H1 (cell line): ENCODE measurements at regions not wholly inside any gene's neighbourhood (a gene's known extent, or its start where the extent isn't known, plus 50 kb on each side); places are given as distances from the start of the nearest gene placed in this dataset.
A peak's percentile ranks its signal among the peaks of the same experiment; 100 is the strongest.

ENCODE experiments used
- CTCF ChIA-PET: fragments of 300-600 bp; sonication (Branson Sonifier 250); formaldehyde crosslinking; loops from one replicate; lab custom pipeline; 2021; ENCODE audit not compliant: partially characterized antibody; lab: Charles Lee
- POLR2A ChIA-PET: fragments of 300-600 bp; sonication (Branson Sonifier 250); formaldehyde crosslinking; loops from one replicate; lab custom pipeline; 2021; ENCODE audit warnings: inconsistent platforms; ENCODE audit not compliant: partially characterized antibody; lab: Charles Lee
- DNase-seq, 2 experiments: peaks; one replicate each; pipeline versions ENCODE4 v3.0.0 to v3.0.0-alpha.2; 2010 to 2022; ENCODE audit warnings: low spot score in 2 of 2, low read depth in 1 of 2, mixed read lengths in 1 of 2
- FAIRE-seq: peaks from 2 replicates; lab custom pipeline; 2011; peaks lifted over from hg19 to GRCh38; lab: Jason Lieb, UNC
- H2AFZ ChIP-seq: 2 replicates; pipeline ENCODE4 v1.8.1; 2012; ENCODE audit warnings: low read length, inconsistent platforms
- H2AK5ac ChIP-seq: 2 replicates; pipeline ENCODE4 v1.6.1; 2013; ENCODE audit warnings: low read depth, low read length
- H2BK120ac ChIP-seq: replicated peaks from 2 replicates; pipeline ENCODE3; 2013; ENCODE audit warnings: low read depth, low read length, inconsistent platforms
- H2BK12ac ChIP-seq: 2 replicates; pipeline ENCODE4 v1.6.1; 2013; ENCODE audit warnings: low read depth, low read length
- H2BK15ac ChIP-seq: 2 replicates; pipeline ENCODE4 v1.6.1; 2013; ENCODE audit warnings: low read length
- H2BK20ac ChIP-seq: 2 replicates; pipeline ENCODE4 v1.6.1; 2013; ENCODE audit warnings: low read length
- H2BK5ac ChIP-seq: 2 replicates; pipeline ENCODE4 v1.6.1; 2013; ENCODE audit warnings: low read depth, low read length
- H3K14ac ChIP-seq: 2 replicates; pipeline ENCODE4 v1.6.1; 2013; ENCODE audit warnings: inconsistent platforms; ENCODE audit not compliant: insufficient read length
- H3K18ac ChIP-seq: 2 replicates; pipeline ENCODE4 v1.6.1; 2013; ENCODE audit warnings: low read length; ENCODE audit errors: extremely low read depth
- H3K23ac ChIP-seq: 2 replicates; pipeline ENCODE4 v1.6.1; 2013; ENCODE audit warnings: inconsistent platforms; ENCODE audit not compliant: insufficient read length
- H3K23me2 ChIP-seq: 2 replicates; pipeline ENCODE4 v1.6.1; 2013; ENCODE audit warnings: low read depth, low read length
- H3K27ac ChIP-seq: 2 replicates; pipeline ENCODE4 v1.6.1; 2011; ENCODE audit warnings: low read depth, low read length, inconsistent platforms
- H3K27me3 ChIP-seq, 4 experiments: replicated peaks in 1 of 4; 1 replicate in 1 of 4; 2 replicates in 3 of 4; pipeline versions ENCODE4 v1.6.1 to v1.8.1; 2011 to 2013; ENCODE audit warnings: low read length in 3 of 4, mild to moderate bottlenecking in 3 of 4, inconsistent platforms in 2 of 4, mixed read lengths in 2 of 4, moderate library complexity in 1 of 4; ENCODE audit not compliant: control insufficient read depth in 3 of 4, insufficient read depth in 3 of 4; ENCODE audit errors: extremely low read depth in 1 of 4
- H3K36me3 ChIP-seq, 4 experiments: 2 replicates each; pipeline versions ENCODE4 v1.6.1 to v1.8.1; 2011 to 2013; ENCODE audit warnings: mild to moderate bottlenecking in 4 of 4, low read length in 3 of 4, moderate library complexity in 2 of 4, control low read depth in 1 of 4, inconsistent platforms in 1 of 4; ENCODE audit not compliant: insufficient read depth in 4 of 4, control insufficient read depth in 2 of 4
- H3K4ac ChIP-seq: replicated peaks from 2 replicates; pipeline ENCODE3; 2013; ENCODE audit warnings: low read length, low read depth, mixed read lengths, inconsistent platforms; ENCODE audit not compliant: insufficient read length
- H3K4me1 ChIP-seq, 4 experiments: replicated peaks in 1 of 4; 1 replicate in 1 of 4; 2 replicates in 3 of 4; pipeline versions ENCODE4 v1.6.1 to v1.8.1; 2011 to 2013; ENCODE audit warnings: low read length in 3 of 4, inconsistent platforms in 2 of 4, mixed read lengths in 1 of 4; ENCODE audit not compliant: insufficient read depth in 4 of 4, control insufficient read depth in 3 of 4
- H3K4me2 ChIP-seq, 2 experiments: 2 replicates each; pipeline versions ENCODE4 v1.6.1 to v1.8.1; 2011 to 2013; ENCODE audit warnings: low read depth in 2 of 2, low read length in 2 of 2, control low read depth in 1 of 2, inconsistent platforms in 1 of 2, mild to moderate bottlenecking in 1 of 2; ENCODE audit not compliant: insufficient read depth in 1 of 2
- H3K4me3 ChIP-seq, 4 experiments: fragments of 200-600, 300-600 bp in 1 of 4; sonication (generic), shearing (Covaris generic), sonication (Bioruptor Twin) in 1 of 4; 2 replicates each; pipeline versions ENCODE4 v1.5.1 to v1.8.1; 2011 to 2016; ENCODE audit warnings: low read length in 4 of 4, low read depth in 3 of 4, control low read depth in 2 of 4, inconsistent platforms in 2 of 4, mild to moderate bottlenecking in 2 of 4, mixed read lengths in 1 of 4, moderate library complexity in 1 of 4; ENCODE audit not compliant: insufficient read depth in 2 of 4; ENCODE audit errors: extremely low read depth in 1 of 4
- H3K56ac ChIP-seq: replicated peaks from 2 replicates; pipeline ENCODE3; 2013; ENCODE audit warnings: low read depth, mild to moderate bottlenecking, mixed read lengths, low read length, inconsistent platforms; ENCODE audit not compliant: insufficient read length
- H3K79me1 ChIP-seq: 2 replicates; pipeline ENCODE4 v1.6.1; 2013; ENCODE audit warnings: low read depth, low read length, control low read depth
- H3K79me2 ChIP-seq, 2 experiments: 2 replicates each; pipeline versions ENCODE4 v1.6.1 to v1.8.1; 2012 to 2013; ENCODE audit warnings: low read length in 2 of 2, mild to moderate bottlenecking in 2 of 2, inconsistent platforms in 1 of 2; ENCODE audit not compliant: insufficient read depth in 2 of 2, control insufficient read depth in 1 of 2
- H3K9ac ChIP-seq, 4 experiments: replicated peaks in 1 of 4; 1 replicate in 1 of 4; 2 replicates in 3 of 4; pipeline versions ENCODE4 v1.6.1 to v1.8.1; 2011 to 2013; ENCODE audit warnings: low read depth in 3 of 4, low read length in 3 of 4, control low read depth in 2 of 4, mild to moderate bottlenecking in 2 of 4, moderate library complexity in 2 of 4, inconsistent platforms in 1 of 4; ENCODE audit errors: extremely low read depth in 1 of 4
- H3K9me3 ChIP-seq, 2 experiments: 2 replicates each; pipeline versions ENCODE4 v1.6.1 to v1.8.1; 2012 to 2013; ENCODE audit warnings: mild to moderate bottlenecking in 2 of 2, moderate library complexity in 2 of 2, control low read depth in 1 of 2, inconsistent platforms in 1 of 2, low read depth in 1 of 2, low read length in 1 of 2, mixed read lengths in 1 of 2; ENCODE audit not compliant: insufficient read depth in 2 of 2
- H4K20me1 ChIP-seq, 2 experiments: replicated peaks in 1 of 2; 2 replicates each; pipeline versions ENCODE3 to v1.8.1; 2011 to 2013; ENCODE audit warnings: inconsistent platforms in 2 of 2, low read length in 2 of 2, mild to moderate bottlenecking in 1 of 2; ENCODE audit not compliant: insufficient read depth in 2 of 2, control insufficient read depth in 1 of 2
- H4K5ac ChIP-seq: 2 replicates; pipeline ENCODE4 v1.6.1; 2013; ENCODE audit warnings: low read length, low read depth, mixed read lengths, inconsistent platforms; ENCODE audit not compliant: insufficient read length
- H4K8ac ChIP-seq: 2 replicates; pipeline ENCODE4 v1.8.0; 2013; ENCODE audit warnings: mild to moderate bottlenecking, moderate library complexity, low read length, inconsistent platforms; ENCODE audit not compliant: insufficient read depth; ENCODE audit errors: extremely low read depth
- H4K91ac ChIP-seq: replicated peaks from 2 replicates; pipeline ENCODE3; 2013; ENCODE audit warnings: low read length, mixed read lengths, inconsistent platforms; ENCODE audit not compliant: insufficient read length
- JUND ChIP-seq: IDR thresholded peaks from 2 replicates; pipeline ENCODE4 v1.6.1; 2011; ENCODE audit warnings: mild to moderate bottlenecking, improper control_type of control experiment, low read length
- NANOG ChIP-seq: IDR thresholded peaks from 2 replicates; pipeline ENCODE4 v1.6.1; 2011; ENCODE audit warnings: low read length, low read depth, mild to moderate bottlenecking, inconsistent platforms; ENCODE audit not compliant: insufficient read depth, poor library complexity, severe bottlenecking
- WGBS, 2 experiments: shearing (Covaris generic) in 1 of 2; methylation state at CpG; one replicate each; pipeline versions ENCODE4 v1.1.6 to v1.1.7; 2013 to 2015; ENCODE audit warnings: low lambda C conversion rate in 2 of 2, mixed read lengths in 2 of 2, inconsistent platforms in 1 of 2, low coverage in 1 of 2, missing lambda C conversion rate in 1 of 2; ENCODE audit not compliant: insufficient replicate concordance in 2 of 2, insufficient coverage in 1 of 2, insufficient read length in 1 of 2; ENCODE audit errors: extremely low coverage in 1 of 2, missing lambda C conversion rate in 1 of 2; 5-methylcytosine and 5-hydroxymethylcytosine counted together

- H2AFZ ChIP-seq: no peak overlapping the region
- no peaks in the 10 kb centered on the region for H3K79me1 ChIP-seq
- no peaks in the 10 kb centered on the region for H3K79me2 ChIP-seq
- no peak overlapping the region for H3K4ac ChIP-seq
- no peak overlapping the region for H3K4me2 ChIP-seq
- H3K36me3 ChIP-seq: no peaks in the 10 kb centered on the region
- H3K4me3 ChIP-seq: no peak overlapping the region
- H3K9ac ChIP-seq: no peak overlapping the region
- H3K14ac ChIP-seq: no peak overlapping the region
- peaks cover 0 to 2% (median 0%) of the 10 kb centered on the region in 4 experiments; a peak in 1 of 7 replicates for H3K4me1 ChIP-seq
- ChIA-PET CTCF (interaction anchor here (0.5 to 0.7 kb wide), 2 partner anchors 44 to 181 kb away, joined by 3 read pairs; no protein-coding TSS in a partner anchor), POLR2A (no interaction called here)
- H2BK15ac ChIP-seq: no peak overlapping the region
- no peak for TF ChIP-seq NANOG
- TF ChIP-seq JUND: peak; percentile 37; the same call in 1 of the 2 replicates
- no peaks in the 10 kb centered on the region for H3K27me3 ChIP-seq
- H3K18ac ChIP-seq: no peak overlapping the region
- no peak overlapping the region for H3K56ac ChIP-seq
- no peak overlapping the region for H2BK12ac ChIP-seq
- DNase-seq: no peak
- H3K23ac ChIP-seq: no peak overlapping the region
- H3K27ac ChIP-seq: no peak overlapping the region
- H2AK5ac ChIP-seq: no peak overlapping the region
- no peak overlapping the region for H2BK5ac ChIP-seq
- FAIRE-seq: no peak
- H3K9me3 ChIP-seq: no peaks in the 10 kb centered on the region
- no peak overlapping the region for H2BK20ac ChIP-seq
- H4K91ac ChIP-seq: no peak overlapping the region
- no peak overlapping the region for H4K5ac ChIP-seq
- no peaks in the 10 kb centered on the region for H4K20me1 ChIP-seq
- H2BK120ac ChIP-seq: no peak overlapping the region
- H3K23me2 ChIP-seq: no peaks in the 10 kb centered on the region
- H4K8ac ChIP-seq: no peak overlapping the region
- 82% methylated on average over 4 of the region's 4 CpGs; no CpG with 5 or more reads in 1 of the 2 experiments for WGBS, 2 experiments
Observed at GRCh38 chr12:97821806-97822205, 359.2 kb downstream of the RMST start.
